Uterus (tissue), 2 donors: ENCODE measurements at regions not wholly inside any gene's neighbourhood (a gene's known extent, or its start where the extent isn't known, plus 50 kb on each side); places are given as distances from the start of the nearest gene placed in this dataset.

ENCODE experiments used
- CTCF ChIP-seq, 4 experiments: fragments of 200-600 bp in 2 of 4; fragments of 450-650 bp in 2 of 4; sonication (generic) in 2 of 4; IDR thresholded peaks; one replicate each; pipeline ENCODE4 v1.5.1; 2016 to 2019; ENCODE audit warnings: antibody characterized with exemption in 4 of 4, mild to moderate bottlenecking in 2 of 4, moderate library complexity in 1 of 4
- POLR2A ChIP-seq, 2 donors: fragments of 450-650 bp; IDR thresholded peaks; one replicate each; pipeline ENCODE4 v1.6.1; 2016; ENCODE audit warnings: antibody characterized with exemption in 2 of 2, mild to moderate bottlenecking in 1 of 2, moderate library complexity in 1 of 2

GRCh38 chr1:105137543-105138457 is 1388.1 kb downstream of the AMY1C start:
- no peak for TF ChIP-seq CTCF (IDR thresholded peaks at IDR 0.05)
- no peak for TF ChIP-seq POLR2A (IDR thresholded peaks at IDR 0.05)
